ENCODE measurements at regions not wholly inside any gene's neighbourhood (a gene's known extent, or its start where the extent isn't known, plus 50 kb on each side); places are given as distances from the start of the nearest gene placed in this dataset.

GRCh38 chr4:177680308-177680707, 238.1 kb upstream of the AGA start:
- intact Hi-C loops (cut with micrococcal nuclease; ENCODE audit: unreplicated experiment) = no loop called here
- no peak overlapping the region for H3K4me3 ChIP-seq (ENCODE audit: low read depth, low read length)
- H3K36me3 Mint-ChIP-seq (ENCODE audit: insufficient read depth, unreplicated experiment) = no peaks in the 10 kb centered on the region
- no peaks in the 10 kb centered on the region for H3K27me3 Mint-ChIP-seq (ENCODE audit: insufficient read depth, unreplicated experiment)
- H3K9me3 Mint-ChIP-seq (ENCODE audit: unreplicated experiment) = no peaks in the 10 kb centered on the region
- H3K9me3 ChIP-seq = no peaks in the 10 kb centered on the region
- H3K4me1 Mint-ChIP-seq (ENCODE audit: low read depth, unreplicated experiment) = no peaks in the 10 kb centered on the region
- TF ChIP-seq CTCF (IDR thresholded peaks at IDR 0.05; ENCODE audit: insufficient read depth in 1 of 2, low read depth in 1 of 2, low read length in 1 of 2, severe bottlenecking in 1 of 2, unreplicated experiment in 1 of 2) = no peak
- no peaks in the 10 kb centered on the region for H3K4me1 ChIP-seq
- ChIA-PET POLR2A (no interaction called here), CTCF (no interaction called here)
- H3K27me3 ChIP-seq (replicated peaks; ENCODE audit: control insufficient read depth, insufficient read depth, low read length) = no peaks in the 10 kb centered on the region
- no peak overlapping the region for H3K27ac Mint-ChIP-seq (ENCODE audit: unreplicated experiment)
- no peaks in the 10 kb centered on the region for H3K36me3 ChIP-seq (ENCODE audit: control insufficient read depth, insufficient read depth, low read length)
- no peak overlapping the region for H3K4me3 Mint-ChIP-seq (ENCODE audit: unreplicated experiment)
- DNase-seq = no peak
- no TSS peak for BruUV-seq (replicated peaks)

- Histone ChIP-seq H3K4me3 (ENCODE audit: low read depth, low read length) (no peak overlapping the region), H3K36me3 (ENCODE audit: control insufficient read depth, insufficient read depth, low read length) (no peaks in the 10 kb centered on the region), H3K4me1 (no peaks in the 10 kb centered on the region), H3K27me3 (replicated peaks; ENCODE audit: control insufficient read depth, insufficient read depth, low read length) (no peaks in the 10 kb centered on the region), H3K9me3 (no peaks in the 10 kb centered on the region)
- no peak for TF ChIP-seq CTCF (IDR thresholded peaks at IDR 0.05; ENCODE audit: insufficient read depth in 1 of 2, low read depth in 1 of 2, low read length in 1 of 2, severe bottlenecking in 1 of 2, unreplicated experiment in 1 of 2)
- H3K4me3 Mint-ChIP-seq (ENCODE audit: unreplicated experiment) = no peak overlapping the region
- H3K27me3 Mint-ChIP-seq (ENCODE audit: insufficient read depth, unreplicated experiment) = no peaks in the 10 kb centered on the region
- ChIA-PET POLR2A (no interaction called here), CTCF (no interaction called here)
- H3K36me3 Mint-ChIP-seq (ENCODE audit: insufficient read depth, unreplicated experiment) = no peaks in the 10 kb centered on the region
- DNase-seq = no peak
- H3K27ac Mint-ChIP-seq (ENCODE audit: unreplicated experiment) = no peak overlapping the region
- H3K9me3 Mint-ChIP-seq (ENCODE audit: unreplicated experiment) = no peaks in the 10 kb centered on the region
- intact Hi-C loops (cut with micrococcal nuclease; ENCODE audit: unreplicated experiment) = no loop called here
- BruUV-seq (replicated peaks) = no TSS peak
- H3K4me1 Mint-ChIP-seq (ENCODE audit: low read depth, unreplicated experiment) = no peaks in the 10 kb centered on the region
These were observed 239.7 kb upstream of the AGA start for GRCh38 chr4:177681902-177682301.

- CTCF ChIA-PET = no interaction called here
- no peaks in the 10 kb centered on the region for H3K36me3 Mint-ChIP-seq (ENCODE audit: insufficient read depth, unreplicated experiment)
- POLR2A ChIA-PET = no interaction called here
- H3K9me3 Mint-ChIP-seq (ENCODE audit: unreplicated experiment) = no peaks in the 10 kb centered on the region
- H3K27ac Mint-ChIP-seq (ENCODE audit: unreplicated experiment) = no peak overlapping the region
- intact Hi-C loops (cut with micrococcal nuclease; ENCODE audit: unreplicated experiment) = no loop called here
- Histone ChIP-seq H3K4me3 (ENCODE audit: low read depth, low read length) (no peak overlapping the region), H3K4me1 (no peaks in the 10 kb centered on the region), H3K27me3 (replicated peaks; ENCODE audit: control insufficient read depth, insufficient read depth, low read length) (no peaks in the 10 kb centered on the region), H3K9me3 (no peaks in the 10 kb centered on the region), H3K36me3 (ENCODE audit: control insufficient read depth, insufficient read depth, low read length) (no peaks in the 10 kb centered on the region)
- TF ChIP-seq CTCF (IDR thresholded peaks at IDR 0.05; ENCODE audit: insufficient read depth in 1 of 2, low read depth in 1 of 2, low read length in 1 of 2, severe bottlenecking in 1 of 2, unreplicated experiment in 1 of 2) = no peak
- H3K27me3 Mint-ChIP-seq (ENCODE audit: insufficient read depth, unreplicated experiment) = no peaks in the 10 kb centered on the region
- DNase-seq = no peak
- H3K4me1 Mint-ChIP-seq (ENCODE audit: low read depth, unreplicated experiment) = no peaks in the 10 kb centered on the region
- no peak overlapping the region for H3K4me3 Mint-ChIP-seq (ENCODE audit: unreplicated experiment)
- no TSS peak for BruUV-seq (replicated peaks)
These were observed 244.9 kb upstream of the AGA start for GRCh38 chr4:177687117-177687516.

Measured in Caco-2 (cell line).